HEK293 (cell line): ENCODE measurements at regions not wholly inside any gene's neighbourhood (a gene's known extent, or its start where the extent isn't known, plus 50 kb on each side); places are given as distances from the start of the nearest gene placed in this dataset.

ENCODE experiments used
- CTCF ChIA-PET: fragments of 350-600 bp; formaldehyde crosslinking; extraction: SDS; loops from one replicate; lab custom pipeline; 2021; ENCODE audit warnings: antibody characterized with exemption; lab: Yijun Ruan, JAX
- POLR2A ChIA-PET: fragments of 300-600 bp; formaldehyde crosslinking; extraction: SDS; loops from one replicate; lab custom pipeline; 2020; ENCODE audit warnings: antibody characterized with exemption, inconsistent platforms; lab: Yijun Ruan, JAX
- H3K27ac ChIP-seq: fragments of 200-500 bp; sonication (Bioruptor generic); 2 replicates; pipeline ENCODE4 v1.5.1; 2014; ENCODE audit warnings: low read depth, low read length, control low read depth, inconsistent platforms; ENCODE audit errors: extremely low read depth
- H3K36me3 ChIP-seq, 2 experiments: fragments of 200-500 bp in 1 of 2; sonication (Bioruptor generic) in 1 of 2; 1 replicate in 1 of 2; 2 replicates in 1 of 2; pipeline ENCODE4 v1.5.1; 2014 to 2017; ENCODE audit warnings: inconsistent platforms in 2 of 2, low read length in 2 of 2; ENCODE audit not compliant: control insufficient read depth in 2 of 2, insufficient read depth in 1 of 2
- H3K4me1 ChIP-seq: fragments of 200-500 bp; sonication (Bioruptor generic); 2 replicates; pipeline ENCODE4 v1.5.1; 2014; ENCODE audit warnings: mild to moderate bottlenecking, low read length, inconsistent platforms; ENCODE audit not compliant: control insufficient read depth, insufficient read depth
- H3K4me3 ChIP-seq: 2 replicates; pipeline ENCODE4 v1.5.1; 2011; ENCODE audit warnings: low read depth, mild to moderate bottlenecking, control low read depth, low read length, moderate library complexity
- H3K9me3 ChIP-seq: fragments of 200-500 bp; sonication (Bioruptor generic); 2 replicates; pipeline ENCODE4 v1.5.1; 2014; ENCODE audit warnings: low read depth, low read length, inconsistent platforms; ENCODE audit not compliant: control insufficient read depth, insufficient read depth
- GLI2 ChIP-seq: fragments of 450-650 bp; formaldehyde crosslinking; IDR thresholded peaks from 2 replicates; pipeline ENCODE4; 2017; ENCODE audit warnings: missing biosample characterization, missing genetic modification characterization, low read depth, borderline replicate concordance
- GLI4 ChIP-seq: fragments of 450-650 bp; formaldehyde crosslinking; IDR thresholded peaks from 2 replicates; pipeline ENCODE4 v1.5.1; 2016; ENCODE audit warnings: missing biosample characterization, missing genetic modification characterization
- GLIS2 ChIP-seq: fragments of 450-650 bp; formaldehyde crosslinking; IDR thresholded peaks from 2 replicates; pipeline ENCODE4 v1.5.1; 2016; ENCODE audit warnings: missing biosample characterization, missing genetic modification characterization
- OSR2 ChIP-seq: fragments of 450-650 bp; formaldehyde crosslinking; IDR thresholded peaks from 2 replicates; pipeline ENCODE4 v1.5.1; 2016; ENCODE audit warnings: missing biosample characterization, missing genetic modification characterization
- SCRT2 ChIP-seq: fragments of 450-650 bp; formaldehyde crosslinking; IDR thresholded peaks from 2 replicates; pipeline ENCODE4 v1.5.1; 2016; ENCODE audit warnings: missing biosample characterization, missing genetic modification characterization
- SETDB1 ChIP-seq: IDR thresholded peaks from one replicate; pipeline ENCODE4 v1.6.1; 2017; ENCODE audit warnings: mild to moderate bottlenecking, low read length, moderate library complexity, mixed read lengths; ENCODE audit not compliant: insufficient read length
- ZBTB8A ChIP-seq: fragments of 450-650 bp; formaldehyde crosslinking; IDR thresholded peaks from 2 replicates; pipeline ENCODE4 v1.5.1; 2016; ENCODE audit warnings: missing biosample characterization, missing genetic modification characterization
- ZFHX2 ChIP-seq: fragments of 450-650 bp; formaldehyde crosslinking; conservative IDR thresholded peaks from 2 replicates; pipeline ENCODE4 v1.5.1; 2016; ENCODE audit warnings: missing biosample characterization, missing genetic modification characterization
- ZFP3 ChIP-seq: fragments of 450-650 bp; formaldehyde crosslinking; IDR thresholded peaks from 2 replicates; pipeline ENCODE4 v1.5.1; 2016; ENCODE audit warnings: low read depth, missing biosample characterization, missing genetic modification characterization
- ZNF202 ChIP-seq: fragments of 450-650 bp; formaldehyde crosslinking; IDR thresholded peaks from 2 replicates; pipeline ENCODE4 v1.5.1; 2016; ENCODE audit warnings: missing biosample characterization, missing genetic modification characterization, borderline replicate concordance
- ZNF239 ChIP-seq: fragments of 450-650 bp; formaldehyde crosslinking; IDR thresholded peaks from 2 replicates; pipeline ENCODE4 v1.5.1; 2016; ENCODE audit warnings: missing biosample characterization, missing genetic modification characterization
- ZNF292 ChIP-seq: fragments of 450-650 bp; formaldehyde crosslinking; IDR thresholded peaks from 2 replicates; pipeline ENCODE4 v1.5.1; 2016; ENCODE audit warnings: low read depth, missing biosample characterization, missing genetic modification characterization, borderline replicate concordance
- ZNF324 ChIP-seq: fragments of 450-650 bp; formaldehyde crosslinking; IDR thresholded peaks from 2 replicates; pipeline ENCODE4 v1.5.1; 2016; ENCODE audit warnings: missing biosample characterization, missing genetic modification characterization
- ZNF37A ChIP-seq: fragments of 450-650 bp; IDR thresholded peaks from 2 replicates; pipeline ENCODE4 v1.5.1; 2018; ENCODE audit warnings: missing biosample characterization, missing genetic modification characterization
- ZNF449 ChIP-seq: fragments of 450-650 bp; formaldehyde crosslinking; IDR thresholded peaks from 2 replicates; pipeline ENCODE4 v1.5.1; 2017; ENCODE audit warnings: missing biosample characterization, mild to moderate bottlenecking, missing genetic modification characterization, moderate library complexity
- ZNF473 ChIP-seq: fragments of 450-650 bp; formaldehyde crosslinking; IDR thresholded peaks from 2 replicates; pipeline ENCODE4 v1.5.1; 2017; ENCODE audit warnings: missing biosample characterization, missing genetic modification characterization
- ZNF518A ChIP-seq: fragments of 450-650 bp; formaldehyde crosslinking; conservative IDR thresholded peaks from 2 replicates; pipeline ENCODE4 v1.5.1; 2016; ENCODE audit warnings: low read depth, missing biosample characterization, missing genetic modification characterization
- ZNF624 ChIP-seq: fragments of 450-650 bp; formaldehyde crosslinking; IDR thresholded peaks from 2 replicates; pipeline ENCODE4 v1.5.1; 2017; ENCODE audit warnings: missing biosample characterization, missing genetic modification characterization
- ZNF639 ChIP-seq: fragments of 450-650 bp; formaldehyde crosslinking; IDR thresholded peaks from 2 replicates; pipeline ENCODE4 v1.5.1; 2016; ENCODE audit warnings: missing biosample characterization, missing genetic modification characterization
- ZNF654 ChIP-seq: fragments of 450-650 bp; formaldehyde crosslinking; IDR thresholded peaks from 2 replicates; pipeline ENCODE4 v1.5.1; 2016; ENCODE audit warnings: low read depth, missing biosample characterization, missing genetic modification characterization
- ZNF670 ChIP-seq: fragments of 450-650 bp; formaldehyde crosslinking; IDR thresholded peaks from 2 replicates; pipeline ENCODE4 v1.5.1; 2016; ENCODE audit warnings: missing biosample characterization, missing genetic modification characterization, low read depth
- ZNF777 ChIP-seq: fragments of 450-650 bp; formaldehyde crosslinking; IDR thresholded peaks from 2 replicates; pipeline ENCODE4 v1.5.1; 2017; ENCODE audit warnings: missing biosample characterization, missing genetic modification characterization, borderline replicate concordance

- Histone ChIP-seq H3K9me3 (no peaks in the 10 kb centered on the region), H3K4me3 (no peak overlapping the region), H3K27ac (no peak overlapping the region), H3K4me1 (no peaks in the 10 kb centered on the region), H3K36me3 (no peaks in the 10 kb centered on the region)
- ChIA-PET CTCF (interaction anchor here (0.7 to 0.9 kb wide), 2 partner anchors 83 to 575 kb away, joined by 3 read pairs; no protein-coding TSS in a partner anchor), POLR2A (no interaction called here)
- TF ChIP-seq OSR2 (tag by site-specific recombination) (0 out of 2 replicates have a peak, but pooled peaks have one; percentile 20), ZNF292 (tag by site-specific recombination) (no peak)
Observed at GRCh38 chr6:87914637-87915395, 132.8 kb upstream of the SPACA1 start.

GRCh38 chr6:87913974-87914373, 133.7 kb upstream of the SPACA1 start:
- ChIA-PET POLR2A (no interaction called here), CTCF (interaction anchor here (0.7 to 0.9 kb wide), 2 partner anchors 83 to 574 kb away, joined by 3 read pairs; no protein-coding TSS in a partner anchor)
- no peak overlapping the region for H3K27ac ChIP-seq
- TF ChIP-seq ZFHX2 (tag by site-specific recombination) (no peak), ZNF670 (no peak), ZBTB8A (tag by site-specific recombination) (no peak), ZNF654 (tag by site-specific recombination) (no peak), ZNF202 (tag by site-specific recombination) (no peak), ZNF777 (tag by site-specific recombination) (no peak), SCRT2 (tag by site-specific recombination) (no peak), ZNF449 (tag by site-specific recombination) (no peak), GLIS2 (tag by site-specific recombination) (no peak), GLI4 (tag by site-specific recombination) (no peak), GLI2 (tag by site-specific recombination) (no peak), ZNF473 (tag by site-specific recombination) (no peak), ZNF239 (tag by site-specific recombination) (no peak), ZNF324 (tag by site-specific recombination) (no peak), ZNF518A (tag by site-specific recombination) (no peak), ZNF639 (no peak), SETDB1 (no peak), ZFP3 (tag by site-specific recombination) (no peak), ZNF37A (tag by site-specific recombination) (no peak), ZNF624 (tag by site-specific recombination) (no peak)
- no peaks in the 10 kb centered on the region for H3K36me3 ChIP-seq
- H3K4me1 ChIP-seq = no peaks in the 10 kb centered on the region
- no peaks in the 10 kb centered on the region for H3K9me3 ChIP-seq
- no peak overlapping the region for H3K4me3 ChIP-seq
